WTC11 (cell line): ENCODE measurements at regions not wholly inside any gene's neighbourhood (a gene's known extent, or its start where the extent isn't known, plus 50 kb on each side); places are given as distances from the start of the nearest gene placed in this dataset.

ENCODE experiments used
- ATAC-seq: fragments of 200-7000 bp; cut with Tn5 transposase; 2 replicates; pipeline ENCODE4 v1.10.0; 2021; ENCODE audit warnings: mild to moderate bottlenecking, moderate library complexity
- CTCF ChIA-PET: fragments of 300-600 bp; sonication (Branson Sonifier 250); formaldehyde crosslinking; loops from one replicate; lab custom pipeline; 2021; ENCODE audit warnings: antibody characterized with exemption; lab: Charles Lee
- POLR2A ChIA-PET: fragments of 350-600 bp; sonication (Branson Sonifier 250); formaldehyde crosslinking; loops from one replicate; lab custom pipeline; 2021; ENCODE audit warnings: antibody characterized with exemption; lab: Charles Lee
- DNase-seq: peaks from one replicate; pipeline ENCODE4 v3.0.0; 2021; ENCODE audit warnings: low spot score
- H3K27ac Mint-ChIP-seq: 2 replicates; pipeline ENCODE4 v1.8.0; 2021; ENCODE audit warnings: mixed read lengths
- H3K27me3 Mint-ChIP-seq: 2 replicates; pipeline ENCODE4 v1.8.0; 2021; ENCODE audit warnings: low read depth, mild to moderate bottlenecking, moderate library complexity, mixed read lengths
- H3K36me3 Mint-ChIP-seq: 2 replicates; pipeline ENCODE4 v1.8.0; 2021; ENCODE audit warnings: mixed read lengths
- H3K4me1 Mint-ChIP-seq: 2 replicates; pipeline ENCODE4 v1.8.0; 2022; ENCODE audit warnings: mixed read lengths
- H3K4me3 Mint-ChIP-seq: 2 replicates; pipeline ENCODE4 v1.8.0; 2021; ENCODE audit warnings: mild to moderate bottlenecking, moderate library complexity, mixed read lengths
- H3K9me3 Mint-ChIP-seq: 2 replicates; pipeline ENCODE4 v1.8.0; 2021; ENCODE audit warnings: mixed read lengths
- ATF1 ChIP-seq: sonication (generic); formaldehyde crosslinking; IDR thresholded peaks from 2 replicates; pipeline ENCODE4 v1.8.1; 2023; ENCODE audit warnings: mild to moderate bottlenecking, moderate library complexity, missing genetic modification reagents
- CREB1 ChIP-seq: sonication (generic); formaldehyde crosslinking; IDR thresholded peaks from 2 replicates; pipeline ENCODE4 v1.8.0; 2023; ENCODE audit warnings: mild to moderate bottlenecking, missing genetic modification reagents
- ESRRA ChIP-seq: sonication (generic); formaldehyde crosslinking; IDR thresholded peaks from 2 replicates; pipeline ENCODE4 v1.8.1; 2022; ENCODE audit warnings: mild to moderate bottlenecking, missing genetic modification reagents, borderline replicate concordance
- ETV6 ChIP-seq: sonication (generic); formaldehyde crosslinking; IDR thresholded peaks from 2 replicates; pipeline ENCODE4 v1.8.1; 2022; ENCODE audit warnings: mild to moderate bottlenecking, missing genetic modification reagents
- FOXK1 ChIP-seq: sonication (generic); formaldehyde crosslinking; IDR thresholded peaks from 2 replicates; pipeline ENCODE4 v1.8.0; 2022; ENCODE audit warnings: mild to moderate bottlenecking, moderate library complexity, missing genetic modification reagents
- GABPB1 ChIP-seq: sonication (generic); formaldehyde crosslinking; IDR thresholded peaks from 2 replicates; pipeline ENCODE4 v1.8.1; 2023; ENCODE audit warnings: mild to moderate bottlenecking, missing genetic modification reagents
- JUN ChIP-seq: sonication (generic); formaldehyde crosslinking; IDR thresholded peaks from 2 replicates; pipeline ENCODE4 v1.8.0; 2023; ENCODE audit warnings: mild to moderate bottlenecking, missing genetic modification reagents
- NFATC4 ChIP-seq: fragments of 250-450 bp; sonication (Bioruptor Pico); IDR thresholded peaks from 2 replicates; pipeline ENCODE4 v1.9.0; 2021; ENCODE audit warnings: mild to moderate bottlenecking
- NFE2L1 ChIP-seq: sonication (generic); formaldehyde crosslinking; IDR thresholded peaks from 2 replicates; pipeline ENCODE4 v1.8.1; 2023; ENCODE audit warnings: missing genetic modification reagents
- NR2C2 ChIP-seq: sonication (generic); formaldehyde crosslinking; IDR thresholded peaks from 2 replicates; pipeline ENCODE4 v1.8.0; 2022; ENCODE audit warnings: mild to moderate bottlenecking, missing genetic modification reagents
- OVOL2 ChIP-seq: fragments of 250-450 bp; sonication (Bioruptor Pico); IDR thresholded peaks from 2 replicates; pipeline ENCODE4 v1.9.0; 2021; ENCODE audit warnings: mild to moderate bottlenecking, borderline replicate concordance
- RELA ChIP-seq: sonication (generic); formaldehyde crosslinking; IDR thresholded peaks from 2 replicates; pipeline ENCODE4 v1.8.1; 2022; ENCODE audit warnings: missing genetic modification reagents, mild to moderate bottlenecking, borderline replicate concordance
- RORB ChIP-seq: fragments of 250-450 bp; sonication (Bioruptor Pico); IDR thresholded peaks from 2 replicates; pipeline ENCODE4 v1.9.0; 2021; ENCODE audit warnings: mild to moderate bottlenecking
- SOX15 ChIP-seq: fragments of 250-450 bp; sonication (Bioruptor Pico); IDR thresholded peaks from 2 replicates; pipeline ENCODE4 v1.9.0; 2021; ENCODE audit warnings: mild to moderate bottlenecking
- TCF7 ChIP-seq: sonication (generic); formaldehyde crosslinking; IDR thresholded peaks from 2 replicates; pipeline ENCODE4 v1.8.0; 2022; ENCODE audit warnings: mild to moderate bottlenecking, low read depth, missing genetic modification reagents, moderate library complexity
- TEAD4 ChIP-seq: sonication (generic); formaldehyde crosslinking; IDR thresholded peaks from 2 replicates; pipeline ENCODE4 v1.8.0; 2022; ENCODE audit warnings: mild to moderate bottlenecking, missing genetic modification reagents
- TP53 ChIP-seq: sonication (generic); formaldehyde crosslinking; IDR thresholded peaks from 2 replicates; pipeline ENCODE4 v1.8.1; 2023; ENCODE audit warnings: mild to moderate bottlenecking, missing genetic modification reagents
- ZBTB21 ChIP-seq: sonication (generic); formaldehyde crosslinking; IDR thresholded peaks from 2 replicates; pipeline ENCODE4 v1.8.1; 2023; ENCODE audit warnings: mild to moderate bottlenecking, missing genetic modification reagents, borderline replicate concordance
- ZNF121 ChIP-seq: sonication (generic); formaldehyde crosslinking; IDR thresholded peaks from 2 replicates; pipeline ENCODE4 v1.8.0; 2023; ENCODE audit warnings: missing genetic modification reagents
- ZNF263 ChIP-seq: sonication (generic); formaldehyde crosslinking; IDR thresholded peaks from 2 replicates; pipeline ENCODE4 v1.8.1; 2022; ENCODE audit warnings: low read depth, mild to moderate bottlenecking, moderate library complexity, missing genetic modification reagents
- ZNF317 ChIP-seq: sonication (generic); formaldehyde crosslinking; IDR thresholded peaks from 2 replicates; pipeline ENCODE4 v1.8.1; 2023; ENCODE audit warnings: low read depth, mild to moderate bottlenecking, moderate library complexity, missing genetic modification reagents, borderline replicate concordance
- TF ChIP-seq, protein P1 (sequence below): sonication (generic); formaldehyde crosslinking; IDR thresholded peaks from 2 replicates; pipeline ENCODE4 v1.8.0; 2022; ENCODE audit warnings: mild to moderate bottlenecking, missing genetic modification reagents
- TF ChIP-seq, protein P2 (sequence below): sonication (generic); formaldehyde crosslinking; IDR thresholded peaks from 2 replicates; pipeline ENCODE4 v1.8.1; 2022; ENCODE audit warnings: low read depth, mild to moderate bottlenecking, moderate library complexity, missing genetic modification reagents, borderline replicate concordance
- TF ChIP-seq, protein P3 (sequence below): fragments of 250-450 bp; sonication (Bioruptor Pico); IDR thresholded peaks from 2 replicates; pipeline ENCODE4 v1.9.0; 2021; ENCODE audit warnings: mild to moderate bottlenecking
- TF ChIP-seq, protein P4 (sequence below): sonication (generic); formaldehyde crosslinking; IDR thresholded peaks from 2 replicates; pipeline ENCODE4 v1.8.0; 2022; ENCODE audit warnings: missing genetic modification reagents
- TF ChIP-seq, protein P5 (sequence below): fragments of 250-450 bp; sonication (Bioruptor Pico); IDR thresholded peaks from 2 replicates; pipeline ENCODE4 v2.1.2; 2022; ENCODE audit warnings: mild to moderate bottlenecking, moderate library complexity
- TF ChIP-seq, protein P6 (sequence below): sonication (generic); formaldehyde crosslinking; IDR thresholded peaks from 2 replicates; pipeline ENCODE4 v1.8.0; 2022; ENCODE audit warnings: mild to moderate bottlenecking, missing genetic modification reagents

DNA sequence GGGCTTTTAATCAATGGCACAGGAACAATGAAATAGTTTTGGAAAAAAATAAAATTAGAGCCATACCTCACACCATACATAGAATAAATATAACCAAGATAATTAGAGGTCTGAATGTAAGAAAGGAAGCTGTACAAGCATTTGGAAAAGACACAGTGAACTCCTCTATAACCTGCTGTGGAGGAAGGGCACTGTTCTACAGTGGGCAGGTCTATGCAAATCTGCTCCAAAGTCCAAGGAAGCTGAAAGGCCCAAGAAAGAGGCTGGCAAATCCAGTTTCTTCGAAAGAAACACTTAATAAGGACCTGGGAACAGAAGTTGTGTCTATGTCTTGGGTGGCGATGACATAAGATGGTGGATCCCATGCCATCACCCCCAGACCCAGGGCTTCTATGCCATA is 169.4 kb upstream of the RALGAPA2 start (continued):
- TF ChIP-seq, protein P1, sequence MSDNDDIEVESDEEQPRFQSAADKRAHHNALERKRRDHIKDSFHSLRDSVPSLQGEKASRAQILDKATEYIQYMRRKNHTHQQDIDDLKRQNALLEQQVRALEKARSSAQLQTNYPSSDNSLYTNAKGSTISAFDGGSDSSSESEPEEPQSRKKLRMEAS (CRISPR knock-in tag), result no peak
- TF ChIP-seq NFE2L1 (CRISPR knock-in tag) (no peak), ZNF121 (CRISPR knock-in tag) (no peak), ZNF317 (CRISPR knock-in tag) (no peak), NFATC4 (CRISPR knock-in tag) (no peak)
- TF ChIP-seq, protein P2, sequence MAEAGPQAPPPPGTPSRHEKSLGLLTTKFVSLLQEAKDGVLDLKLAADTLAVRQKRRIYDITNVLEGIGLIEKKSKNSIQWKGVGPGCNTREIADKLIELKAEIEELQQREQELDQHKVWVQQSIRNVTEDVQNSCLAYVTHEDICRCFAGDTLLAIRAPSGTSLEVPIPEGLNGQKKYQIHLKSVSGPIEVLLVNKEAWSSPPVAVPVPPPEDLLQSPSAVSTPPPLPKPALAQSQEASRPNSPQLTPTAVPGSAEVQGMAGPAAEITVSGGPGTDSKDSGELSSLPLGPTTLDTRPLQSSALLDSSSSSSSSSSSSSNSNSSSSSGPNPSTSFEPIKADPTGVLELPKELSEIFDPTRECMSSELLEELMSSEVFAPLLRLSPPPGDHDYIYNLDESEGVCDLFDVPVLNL (CRISPR knock-in tag), result no peak

DNA sequence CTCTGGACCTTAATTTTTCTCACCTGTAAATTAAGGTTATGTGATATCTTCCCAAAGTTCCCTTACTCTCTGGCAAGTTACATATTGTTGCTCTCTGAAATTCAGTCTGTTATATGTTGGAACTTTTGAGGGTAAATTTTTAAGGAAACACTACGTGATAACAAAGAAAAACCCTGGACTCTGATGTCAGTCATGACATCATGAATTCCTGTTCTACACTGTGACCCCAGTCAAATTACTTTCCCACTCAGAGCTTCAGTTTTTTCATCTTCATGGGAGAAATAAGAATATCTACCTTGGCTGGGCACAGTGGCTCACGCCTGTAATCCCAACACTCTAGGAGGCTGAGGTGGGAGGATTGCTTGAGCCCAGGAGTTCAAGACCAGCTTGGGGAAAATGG is 164.6 kb upstream of the RALGAPA2 start:
- POLR2A ChIA-PET, result no interaction called here
- no peak overlapping the region for H3K4me3 Mint-ChIP-seq
- CTCF ChIA-PET, result interaction anchor here (0.5 kb wide), 1 partner anchor 592 kb away, joined by 3 read pairs; no protein-coding TSS in a partner anchor
- H3K9me3 Mint-ChIP-seq, result peaks cover 12% of the 10 kb centered on the region
- DNase-seq (no peak), ATAC-seq (no peak)
- no peak overlapping the region for H3K27ac Mint-ChIP-seq
- no peak for TF ChIP-seq NR2C2 (CRISPR knock-in tag)
- TF ChIP-seq, protein P3, sequence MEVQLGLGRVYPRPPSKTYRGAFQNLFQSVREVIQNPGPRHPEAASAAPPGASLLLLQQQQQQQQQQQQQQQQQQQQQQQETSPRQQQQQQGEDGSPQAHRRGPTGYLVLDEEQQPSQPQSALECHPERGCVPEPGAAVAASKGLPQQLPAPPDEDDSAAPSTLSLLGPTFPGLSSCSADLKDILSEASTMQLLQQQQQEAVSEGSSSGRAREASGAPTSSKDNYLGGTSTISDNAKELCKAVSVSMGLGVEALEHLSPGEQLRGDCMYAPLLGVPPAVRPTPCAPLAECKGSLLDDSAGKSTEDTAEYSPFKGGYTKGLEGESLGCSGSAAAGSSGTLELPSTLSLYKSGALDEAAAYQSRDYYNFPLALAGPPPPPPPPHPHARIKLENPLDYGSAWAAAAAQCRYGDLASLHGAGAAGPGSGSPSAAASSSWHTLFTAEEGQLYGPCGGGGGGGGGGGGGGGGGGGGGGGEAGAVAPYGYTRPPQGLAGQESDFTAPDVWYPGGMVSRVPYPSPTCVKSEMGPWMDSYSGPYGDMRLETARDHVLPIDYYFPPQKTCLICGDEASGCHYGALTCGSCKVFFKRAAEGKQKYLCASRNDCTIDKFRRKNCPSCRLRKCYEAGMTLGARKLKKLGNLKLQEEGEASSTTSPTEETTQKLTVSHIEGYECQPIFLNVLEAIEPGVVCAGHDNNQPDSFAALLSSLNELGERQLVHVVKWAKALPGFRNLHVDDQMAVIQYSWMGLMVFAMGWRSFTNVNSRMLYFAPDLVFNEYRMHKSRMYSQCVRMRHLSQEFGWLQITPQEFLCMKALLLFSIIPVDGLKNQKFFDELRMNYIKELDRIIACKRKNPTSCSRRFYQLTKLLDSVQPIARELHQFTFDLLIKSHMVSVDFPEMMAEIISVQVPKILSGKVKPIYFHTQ (CRISPR knock-in tag), result no peak
- H3K36me3 Mint-ChIP-seq, result no peaks in the 10 kb centered on the region
- no peaks in the 10 kb centered on the region for H3K4me1 Mint-ChIP-seq
- H3K27me3 Mint-ChIP-seq, result no peaks in the 10 kb centered on the region

DNA sequence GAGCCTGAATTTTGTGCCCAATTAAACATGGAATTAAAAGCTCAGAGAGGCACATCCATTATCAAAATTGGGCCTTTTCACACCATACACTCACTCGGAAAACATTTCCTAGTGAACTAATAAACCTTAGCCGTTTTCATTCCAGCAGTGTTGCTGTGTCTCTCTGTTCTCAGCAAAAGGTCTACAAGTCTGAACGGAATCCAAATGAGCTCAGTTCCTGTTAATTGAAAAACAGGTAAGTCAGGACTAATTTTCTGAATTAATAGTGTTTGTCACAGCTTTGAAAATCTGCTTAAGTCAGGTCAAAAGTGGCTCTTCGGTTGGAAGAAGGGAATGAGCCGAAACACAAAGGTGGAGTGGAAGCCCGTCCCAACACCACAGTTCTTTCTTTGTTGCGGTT is 163.3 kb upstream of the RALGAPA2 start:
- H3K4me1 Mint-ChIP-seq, result no peaks in the 10 kb centered on the region
- H3K27me3 Mint-ChIP-seq, result no peaks in the 10 kb centered on the region
- CTCF ChIA-PET, result interaction anchor here (0.6 to 1.4 kb wide), 3 partner anchors 15 to 161 kb away, joined by 3 to 4 read pairs (median 4); no protein-coding TSS in a partner anchor
- no peak overlapping the region for H3K27ac Mint-ChIP-seq
- DNase-seq, result no peak
- H3K9me3 Mint-ChIP-seq, result 0 out of 2 replicates have a peak, but pooled peaks cover 4% of the 10 kb centered on the region
- ATAC-seq, result no peak
- no peak overlapping the region for H3K4me3 Mint-ChIP-seq
- no peaks in the 10 kb centered on the region for H3K36me3 Mint-ChIP-seq
- POLR2A ChIA-PET, result interaction anchor here (0.7 kb wide), 1 partner anchor 813 kb away, joined by 3 read pairs; no protein-coding TSS in a partner anchor
- no peak for TF ChIP-seq RORB (CRISPR knock-in tag)
- no peak for TF ChIP-seq SOX15 (CRISPR knock-in tag)
- TF ChIP-seq TCF7 (CRISPR knock-in tag), result no peak
- no peak for TF ChIP-seq TEAD4 (CRISPR knock-in tag)
- no peak for TF ChIP-seq ESRRA (CRISPR knock-in tag)
- no peak for TF ChIP-seq FOXK1 (CRISPR knock-in tag)
- TF ChIP-seq, protein P4, sequence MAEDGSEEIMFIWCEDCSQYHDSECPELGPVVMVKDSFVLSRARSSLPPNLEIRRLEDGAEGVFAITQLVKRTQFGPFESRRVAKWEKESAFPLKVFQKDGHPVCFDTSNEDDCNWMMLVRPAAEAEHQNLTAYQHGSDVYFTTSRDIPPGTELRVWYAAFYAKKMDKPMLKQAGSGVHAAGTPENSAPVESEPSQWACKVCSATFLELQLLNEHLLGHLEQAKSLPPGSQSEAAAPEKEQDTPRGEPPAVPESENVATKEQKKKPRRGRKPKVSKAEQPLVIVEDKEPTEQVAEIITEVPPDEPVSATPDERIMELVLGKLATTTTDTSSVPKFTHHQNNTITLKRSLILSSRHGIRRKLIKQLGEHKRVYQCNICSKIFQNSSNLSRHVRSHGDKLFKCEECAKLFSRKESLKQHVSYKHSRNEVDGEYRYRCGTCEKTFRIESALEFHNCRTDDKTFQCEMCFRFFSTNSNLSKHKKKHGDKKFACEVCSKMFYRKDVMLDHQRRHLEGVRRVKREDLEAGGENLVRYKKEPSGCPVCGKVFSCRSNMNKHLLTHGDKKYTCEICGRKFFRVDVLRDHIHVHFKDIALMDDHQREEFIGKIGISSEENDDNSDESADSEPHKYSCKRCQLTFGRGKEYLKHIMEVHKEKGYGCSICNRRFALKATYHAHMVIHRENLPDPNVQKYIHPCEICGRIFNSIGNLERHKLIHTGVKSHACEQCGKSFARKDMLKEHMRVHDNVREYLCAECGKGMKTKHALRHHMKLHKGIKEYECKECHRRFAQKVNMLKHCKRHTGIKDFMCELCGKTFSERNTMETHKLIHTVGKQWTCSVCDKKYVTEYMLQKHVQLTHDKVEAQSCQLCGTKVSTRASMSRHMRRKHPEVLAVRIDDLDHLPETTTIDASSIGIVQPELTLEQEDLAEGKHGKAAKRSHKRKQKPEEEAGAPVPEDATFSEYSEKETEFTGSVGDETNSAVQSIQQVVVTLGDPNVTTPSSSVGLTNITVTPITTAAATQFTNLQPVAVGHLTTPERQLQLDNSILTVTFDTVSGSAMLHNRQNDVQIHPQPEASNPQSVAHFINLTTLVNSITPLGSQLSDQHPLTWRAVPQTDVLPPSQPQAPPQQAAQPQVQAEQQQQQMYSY (CRISPR knock-in tag), result no peak
- no peak for TF ChIP-seq OVOL2 (CRISPR knock-in tag)
- no peak for TF ChIP-seq ATF1
- TF ChIP-seq ETV6 (CRISPR knock-in tag), result no peak
- no peak for TF ChIP-seq RELA (CRISPR knock-in tag)
- TF ChIP-seq CREB1, result no peak
- TF ChIP-seq, protein P5, sequence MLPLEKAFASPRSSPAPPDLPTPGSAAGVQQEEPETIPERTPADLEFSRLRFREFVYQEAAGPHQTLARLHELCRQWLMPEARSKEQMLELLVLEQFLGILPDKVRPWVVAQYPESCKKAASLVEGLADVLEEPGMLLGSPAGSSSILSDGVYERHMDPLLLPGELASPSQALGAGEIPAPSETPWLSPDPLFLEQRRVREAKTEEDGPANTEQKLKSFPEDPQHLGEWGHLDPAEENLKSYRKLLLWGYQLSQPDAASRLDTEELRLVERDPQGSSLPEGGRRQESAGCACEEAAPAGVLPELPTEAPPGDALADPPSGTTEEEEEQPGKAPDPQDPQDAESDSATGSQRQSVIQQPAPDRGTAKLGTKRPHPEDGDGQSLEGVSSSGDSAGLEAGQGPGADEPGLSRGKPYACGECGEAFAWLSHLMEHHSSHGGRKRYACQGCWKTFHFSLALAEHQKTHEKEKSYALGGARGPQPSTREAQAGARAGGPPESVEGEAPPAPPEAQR, result no peak
- TF ChIP-seq ZBTB21 (CRISPR knock-in tag), result no peak
- TF ChIP-seq, protein P6, sequence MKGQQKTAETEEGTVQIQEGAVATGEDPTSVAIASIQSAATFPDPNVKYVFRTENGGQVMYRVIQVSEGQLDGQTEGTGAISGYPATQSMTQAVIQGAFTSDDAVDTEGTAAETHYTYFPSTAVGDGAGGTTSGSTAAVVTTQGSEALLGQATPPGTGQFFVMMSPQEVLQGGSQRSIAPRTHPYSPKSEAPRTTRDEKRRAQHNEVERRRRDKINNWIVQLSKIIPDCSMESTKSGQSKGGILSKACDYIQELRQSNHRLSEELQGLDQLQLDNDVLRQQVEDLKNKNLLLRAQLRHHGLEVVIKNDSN (CRISPR knock-in tag), result no peak
- no peak for TF ChIP-seq ZNF263 (CRISPR knock-in tag)
- TF ChIP-seq TP53, result no peak
- no peak for TF ChIP-seq JUN (CRISPR knock-in tag)
- TF ChIP-seq GABPB1, result no peak
